HG02623 (cell line): ENCODE measurements at regions not wholly inside any gene's neighbourhood (a gene's known extent, or its start where the extent isn't known, plus 50 kb on each side); places are given as distances from the start of the nearest gene placed in this dataset.

Experiments used
- ATAC-seq: cut with Tn5 transposase; IDR thresholded peaks from one replicate; pipeline ENCODE4 v1.9.1; 2021; ENCODE audit warnings: moderate library complexity; ENCODE audit not compliant: unreplicated experiment

DNA sequence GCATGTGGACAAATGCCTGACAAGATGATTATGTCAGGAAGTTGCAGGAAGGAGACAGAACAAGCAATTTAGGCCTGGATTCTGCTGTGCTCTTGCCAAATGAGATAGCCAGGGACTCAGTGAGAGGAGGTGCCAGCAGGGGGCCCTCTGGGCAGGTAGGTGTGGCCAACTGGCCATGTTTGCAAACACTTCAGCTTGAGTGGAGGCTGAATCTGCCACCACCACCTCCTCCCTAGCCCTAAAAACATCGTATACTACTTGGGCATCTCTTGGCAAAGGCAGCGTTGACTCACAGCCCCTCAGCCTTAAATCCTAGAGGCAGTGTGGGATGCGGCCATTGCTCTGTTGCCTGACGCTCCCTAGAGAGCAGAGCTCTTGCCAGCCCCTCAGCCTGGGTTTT is 95.1 kb upstream of the PLET1 start:
- ATAC-seq: no peak

DNA sequence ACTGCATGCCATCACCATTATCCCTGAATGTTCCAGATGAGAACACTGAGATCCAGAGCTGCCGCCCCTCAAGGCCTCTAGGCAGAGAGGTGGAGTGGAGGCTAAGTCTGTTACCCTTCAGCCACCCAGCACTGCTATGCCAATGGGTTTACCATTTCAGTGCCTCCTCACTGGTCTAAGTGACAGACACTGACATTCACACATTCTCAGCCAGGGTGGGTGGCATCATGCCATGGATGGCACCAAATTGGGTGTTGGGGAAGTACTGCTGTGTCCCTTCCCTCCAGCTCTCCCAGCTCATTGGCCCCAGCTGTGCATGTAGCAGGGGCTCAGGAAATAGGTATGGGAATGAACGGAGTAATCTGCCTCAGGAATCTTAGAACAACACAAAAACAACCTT is 96.8 kb upstream of the PLET1 start:
- ATAC-seq: no peak

DNA sequence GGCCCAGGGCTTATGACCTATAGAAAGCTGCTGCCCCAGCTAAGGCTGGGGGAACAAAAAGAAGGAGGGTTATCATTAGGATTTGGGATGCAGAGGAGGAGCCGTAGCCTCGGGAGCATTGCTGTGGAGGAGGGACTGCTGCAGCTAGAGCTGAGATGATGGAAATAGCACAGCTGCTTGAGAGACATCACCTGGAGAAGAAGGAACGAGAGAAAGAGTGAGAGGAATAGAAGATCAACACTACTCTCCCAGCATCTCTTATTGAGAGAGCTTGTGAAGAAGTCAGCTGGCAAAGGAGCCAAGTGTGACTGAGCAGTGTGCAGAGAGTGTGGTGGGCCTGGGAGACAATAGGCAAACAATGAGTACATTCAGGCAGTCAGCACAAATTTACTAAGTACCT is 100.7 kb upstream of the PLET1 start:
- no peak for ATAC-seq

DNA sequence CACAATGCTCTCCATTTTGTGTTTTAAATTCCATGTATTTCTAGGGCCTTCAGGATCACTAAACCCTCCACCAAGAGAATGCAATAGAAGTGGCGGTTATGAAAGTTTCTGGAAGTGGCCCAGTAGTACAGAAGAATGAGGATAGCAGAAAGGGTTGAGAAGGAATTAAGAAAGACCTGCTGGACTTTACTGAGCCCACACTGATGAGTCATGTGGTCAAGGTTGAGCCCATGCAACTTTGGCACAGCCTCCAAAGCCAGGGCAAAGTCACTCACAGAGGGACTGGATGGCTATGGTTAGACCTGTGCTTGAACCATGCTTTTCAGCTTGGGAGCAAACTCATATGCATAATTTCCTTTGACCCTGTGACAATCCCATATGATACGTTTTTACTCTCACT is 102.9 kb upstream of the PLET1 start:
- ATAC-seq: no peak

DNA sequence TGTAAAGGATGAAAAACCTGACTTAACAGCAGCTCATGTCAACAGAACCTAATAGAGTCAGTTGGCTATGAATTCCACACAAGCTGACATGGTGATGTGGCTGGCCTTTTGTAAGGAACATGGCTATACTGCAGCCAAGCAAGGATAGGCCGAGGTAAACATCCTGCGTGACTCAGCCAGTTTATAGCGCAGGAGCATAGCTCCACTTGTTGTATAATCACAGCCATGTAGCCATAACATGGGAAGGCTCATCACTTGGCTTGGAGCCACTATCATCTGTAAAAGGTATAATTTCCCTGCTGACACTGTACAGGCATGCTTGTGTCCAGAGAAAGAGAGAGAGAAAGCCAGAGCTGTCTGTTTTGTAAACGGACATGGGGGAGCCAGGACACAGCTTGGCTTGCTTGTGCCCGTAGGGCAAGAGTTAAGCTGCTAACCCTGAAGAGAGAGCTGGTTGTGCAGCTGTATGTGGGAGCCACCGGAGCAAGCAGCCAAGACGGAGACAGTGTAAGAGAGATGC is 104.4 kb upstream of the PLET1 start:
- no peak for ATAC-seq

GRCh38 chr11:112366012-112366411 is 105.4 kb upstream of the PLET1 start:
- ATAC-seq: no peak

DNA sequence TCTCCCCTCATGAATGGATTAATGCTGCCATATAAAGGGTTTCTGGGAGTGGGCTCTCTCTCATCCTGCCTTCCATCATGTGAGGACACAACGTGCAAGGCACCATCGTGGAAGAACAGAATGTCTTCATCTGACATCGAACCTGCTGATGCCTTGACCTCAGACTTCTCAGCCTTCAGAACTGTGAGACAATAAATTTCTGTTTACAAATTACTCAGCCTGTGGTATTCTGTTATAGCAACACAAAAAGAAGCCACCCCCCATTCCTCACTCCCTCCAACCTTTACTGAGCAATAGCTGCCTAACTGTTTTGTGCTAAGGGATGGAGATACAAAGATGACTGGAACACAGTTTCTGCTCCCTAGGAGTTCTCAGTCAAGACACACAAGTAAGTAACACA is 106.1 kb upstream of the PLET1 start:
- no peak for ATAC-seq

DNA sequence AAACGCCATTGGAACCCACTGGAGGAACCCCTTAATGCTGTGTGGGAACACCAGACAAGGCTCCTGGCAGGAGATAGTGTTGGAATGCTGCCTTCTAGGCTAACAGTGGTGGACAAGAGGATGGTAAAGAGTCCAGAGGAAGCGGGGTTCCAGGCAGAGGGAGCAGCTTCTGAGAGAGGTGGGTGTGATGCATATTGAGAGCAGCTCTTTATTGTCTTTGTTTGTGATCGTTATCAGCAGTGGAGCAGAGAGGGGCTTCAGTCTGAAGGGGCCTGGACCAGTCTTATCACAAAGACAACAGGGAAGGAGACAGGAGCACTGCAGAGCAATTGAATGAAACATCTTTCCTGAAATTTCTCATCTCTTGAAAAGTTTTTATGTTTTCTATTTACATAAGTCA is 106.8 kb upstream of the PLET1 start:
- no peak for ATAC-seq

GRCh38 chr11:112367895-112368294 is 107.2 kb upstream of the PLET1 start:
- ATAC-seq: no peak

DNA sequence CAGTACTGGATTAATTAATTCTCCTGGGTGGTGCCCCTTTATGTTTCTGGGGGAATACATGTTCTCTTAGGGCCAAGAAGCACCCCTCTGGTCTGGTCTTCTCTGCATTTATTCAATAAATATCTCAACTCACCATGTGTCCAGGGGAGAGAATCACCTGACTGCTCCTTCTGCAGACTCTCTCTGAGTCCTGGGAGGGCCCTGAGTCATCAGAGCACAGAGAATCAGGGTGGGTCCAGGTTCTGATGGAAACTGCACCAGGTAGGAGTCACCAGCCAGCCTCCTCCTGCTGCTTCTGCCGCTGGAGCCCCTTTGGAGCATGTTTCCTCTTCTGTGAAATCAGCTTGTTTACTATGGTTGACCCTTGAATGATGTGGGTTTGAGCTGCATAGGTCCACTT is 107.7 kb upstream of the PLET1 start:
- no peak for ATAC-seq

DNA sequence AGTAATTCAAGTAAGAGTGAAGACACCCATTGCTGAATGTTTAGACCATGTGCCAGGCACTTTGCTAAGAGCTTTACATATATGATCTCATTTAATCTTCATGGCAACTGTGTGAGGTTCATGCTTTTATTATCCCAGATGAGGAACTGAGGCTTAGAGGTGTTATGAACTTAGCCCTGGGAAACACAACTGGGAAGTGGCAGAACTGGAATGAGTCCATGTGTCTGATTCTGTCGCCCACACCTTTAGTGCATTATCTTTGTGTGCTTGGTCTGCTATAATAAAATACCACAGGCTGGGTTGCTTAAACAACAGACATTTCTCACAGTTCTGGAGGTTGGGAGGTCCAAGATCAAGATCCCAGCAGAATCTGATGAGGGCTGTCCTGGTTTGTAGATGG is 108.7 kb upstream of the PLET1 start:
- ATAC-seq: no peak

DNA sequence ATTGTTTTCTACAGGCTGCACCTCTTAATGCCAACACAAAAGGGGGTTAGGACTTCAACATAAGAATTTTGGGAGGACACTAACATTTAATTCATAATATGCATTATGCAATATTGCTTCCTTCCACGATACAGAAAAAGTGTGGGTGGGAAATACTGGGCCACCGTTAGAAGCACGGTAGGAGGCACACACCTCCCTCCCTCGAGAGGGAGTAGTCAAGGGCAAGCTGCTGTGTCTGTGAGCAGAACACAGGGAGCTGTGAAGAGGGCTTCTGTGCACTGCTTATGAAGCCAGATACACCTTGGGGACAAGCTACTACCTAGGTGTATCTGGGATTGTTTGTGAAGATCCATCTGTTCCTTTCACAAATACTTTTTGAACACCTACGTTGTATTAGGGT is 109.3 kb upstream of the PLET1 start:
- ATAC-seq: no peak

DNA sequence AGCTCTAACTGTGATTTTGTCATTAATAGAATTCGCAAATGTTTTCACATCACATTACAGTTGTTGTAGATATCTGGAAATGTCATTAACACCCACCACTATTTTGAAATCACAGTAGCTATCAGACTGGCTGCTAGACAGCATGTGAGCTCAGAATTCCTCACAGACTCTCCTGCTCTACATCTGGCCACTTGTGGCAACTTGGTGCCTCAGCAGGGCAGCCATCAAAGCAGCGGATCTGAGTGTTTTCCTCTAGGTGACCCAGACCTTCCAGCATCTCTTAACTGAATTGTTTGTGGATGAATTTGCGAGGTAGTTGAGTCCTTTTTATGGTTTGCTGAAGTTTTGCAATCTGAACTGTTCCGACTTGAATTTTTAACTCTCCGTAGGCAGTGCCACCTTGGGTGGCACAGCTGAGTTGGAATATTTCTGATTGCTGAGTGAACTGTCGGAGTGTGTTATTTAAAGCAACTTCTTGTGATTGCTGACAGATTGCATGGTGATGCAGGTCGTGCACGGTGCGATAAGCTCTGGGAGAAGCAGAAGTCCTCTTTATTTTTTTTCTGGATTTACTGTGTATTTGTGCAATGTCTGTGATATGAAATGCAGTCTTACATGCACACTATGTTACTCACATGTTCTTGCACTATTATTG is 114.0 kb upstream of the PLET1 start:
- no peak for ATAC-seq

- no peak for ATAC-seq
Observed at GRCh38 chr11:112377946-112378345, 117.3 kb upstream of the PLET1 start.

- ATAC-seq: no peak
Observed at GRCh38 chr11:112380464-112380863, 119.8 kb upstream of the PLET1 start.

- no peak for ATAC-seq
Observed at GRCh38 chr11:112381578-112381977, 120.9 kb upstream of the PLET1 start.

DNA sequence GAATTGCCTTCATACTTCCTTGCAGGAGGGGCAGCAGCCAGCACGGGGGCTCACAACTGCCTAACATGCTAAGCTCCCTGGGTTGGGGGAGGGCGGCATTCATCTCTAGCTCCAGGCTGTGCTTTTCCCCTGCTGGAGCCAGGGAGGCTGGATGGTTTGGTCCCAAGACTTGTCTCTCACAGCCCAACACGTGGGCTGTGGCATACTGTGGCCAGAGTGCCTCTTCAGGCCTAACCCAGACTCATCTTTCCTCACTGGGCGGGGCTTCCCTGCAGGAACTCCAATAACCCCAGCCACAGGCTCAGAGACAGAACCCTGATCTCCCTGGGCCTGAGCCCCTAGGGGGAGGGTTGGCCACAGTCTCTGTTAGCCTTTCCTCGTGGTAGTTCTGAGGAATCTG is 121.9 kb upstream of the PLET1 start:
- ATAC-seq: no peak

- ATAC-seq: no peak
Observed at GRCh38 chr11:112388496-112388895, 127.8 kb upstream of the PLET1 start.

GRCh38 chr11:112391086-112391485 is 130.4 kb upstream of the PLET1 start:
- ATAC-seq: no peak

DNA sequence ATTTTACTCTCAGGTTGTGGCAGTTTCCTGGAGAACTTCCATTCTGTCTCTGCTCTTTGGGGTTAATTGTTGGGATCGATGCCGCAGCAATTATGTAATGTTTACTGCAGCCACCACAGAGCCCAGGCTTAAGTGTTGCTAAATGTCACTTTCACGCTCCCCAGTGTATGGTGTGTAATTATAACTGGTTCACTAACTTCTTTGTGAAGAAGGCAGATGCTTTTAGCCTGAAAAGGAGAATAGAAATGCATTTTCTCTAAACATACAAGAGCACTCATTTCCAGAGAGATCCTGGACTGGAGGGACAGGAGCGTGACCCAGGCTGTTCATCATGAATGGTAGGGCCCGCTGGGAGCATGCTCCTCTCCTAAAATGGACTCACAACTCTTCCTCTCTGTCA is 132.2 kb upstream of the PLET1 start:
- no peak for ATAC-seq

- no peak for ATAC-seq
Observed at GRCh38 chr11:112394304-112394703, 133.6 kb upstream of the PLET1 start.

GRCh38 chr11:112396076-112396475 is 135.4 kb upstream of the PLET1 start:
- ATAC-seq: no peak

GRCh38 chr11:112398798-112399478 is 138.3 kb upstream of the PLET1 start:
- ATAC-seq: no peak
